HG03039 (cell line): ENCODE measurements at regions not wholly inside any gene's neighbourhood (a gene's known extent, or its start where the extent isn't known, plus 50 kb on each side); places are given as distances from the start of the nearest gene placed in this dataset.
A peak's percentile ranks its signal among the peaks of the same experiment; 100 is the strongest.

ENCODE experiments used
- ATAC-seq: cut with Tn5 transposase; IDR thresholded peaks from one replicate; pipeline ENCODE4 v1.9.1; 2021; ENCODE audit warnings: mild to moderate bottlenecking, moderate library complexity; ENCODE audit not compliant: unreplicated experiment

DNA sequence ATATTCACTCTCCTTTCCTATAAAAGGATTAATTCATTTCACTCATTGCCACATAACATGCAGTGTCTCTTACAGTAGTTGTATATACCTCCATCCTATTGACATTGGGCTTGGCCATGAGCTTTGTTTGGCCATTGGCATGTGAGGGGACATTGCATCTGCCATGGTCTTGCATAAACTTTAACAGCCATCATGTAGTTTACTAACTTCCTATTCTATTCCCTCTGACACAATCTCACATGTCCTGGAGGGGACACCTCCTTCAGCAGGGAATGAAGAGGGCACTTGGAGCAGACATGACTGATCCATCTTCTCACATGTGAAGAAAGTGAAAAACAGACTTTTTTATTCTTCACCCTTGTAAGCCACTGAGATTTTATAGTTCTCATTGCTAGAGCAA, 115.5 kb upstream of the MARCKS start:
- no peak for ATAC-seq

DNA sequence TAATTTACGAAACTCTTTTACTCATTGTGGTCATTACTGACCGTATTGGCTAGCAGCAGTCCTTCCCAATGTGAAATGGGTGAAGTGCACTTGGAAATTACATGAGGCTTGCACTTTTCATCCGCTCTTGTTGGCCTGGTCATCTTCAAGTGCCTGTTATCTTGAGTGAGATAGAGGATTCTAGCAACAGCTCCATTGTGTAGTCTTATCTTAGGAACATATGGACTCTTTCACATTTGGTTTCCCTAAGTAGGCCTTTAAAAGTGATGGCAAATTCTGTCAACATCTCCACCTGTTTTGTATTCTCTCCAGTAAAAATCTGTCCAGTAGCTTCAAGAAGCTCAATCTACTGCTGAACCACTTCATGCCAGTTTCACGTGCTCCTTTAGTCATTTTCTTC, 114.8 kb upstream of the MARCKS start:
- no peak for ATAC-seq

DNA sequence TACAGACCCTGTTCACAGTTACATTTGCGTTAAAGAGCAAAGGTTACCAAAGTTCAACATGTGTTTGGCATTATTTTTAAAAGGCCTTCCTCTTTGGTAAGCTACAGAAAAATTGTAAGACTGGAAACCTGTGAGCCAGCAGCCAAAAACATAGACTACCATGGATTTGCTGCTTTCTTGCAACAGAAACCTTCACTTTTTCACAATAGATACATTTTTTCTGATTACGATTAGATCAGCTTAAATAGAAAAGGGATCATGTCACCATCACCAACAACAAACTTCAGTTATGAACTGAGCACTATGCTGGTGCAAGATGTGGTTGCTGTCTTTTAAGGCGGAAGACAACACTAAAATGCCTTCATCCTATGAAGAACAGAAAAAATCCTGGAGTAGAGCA, 112.3 kb upstream of the MARCKS start:
- no peak for ATAC-seq

DNA sequence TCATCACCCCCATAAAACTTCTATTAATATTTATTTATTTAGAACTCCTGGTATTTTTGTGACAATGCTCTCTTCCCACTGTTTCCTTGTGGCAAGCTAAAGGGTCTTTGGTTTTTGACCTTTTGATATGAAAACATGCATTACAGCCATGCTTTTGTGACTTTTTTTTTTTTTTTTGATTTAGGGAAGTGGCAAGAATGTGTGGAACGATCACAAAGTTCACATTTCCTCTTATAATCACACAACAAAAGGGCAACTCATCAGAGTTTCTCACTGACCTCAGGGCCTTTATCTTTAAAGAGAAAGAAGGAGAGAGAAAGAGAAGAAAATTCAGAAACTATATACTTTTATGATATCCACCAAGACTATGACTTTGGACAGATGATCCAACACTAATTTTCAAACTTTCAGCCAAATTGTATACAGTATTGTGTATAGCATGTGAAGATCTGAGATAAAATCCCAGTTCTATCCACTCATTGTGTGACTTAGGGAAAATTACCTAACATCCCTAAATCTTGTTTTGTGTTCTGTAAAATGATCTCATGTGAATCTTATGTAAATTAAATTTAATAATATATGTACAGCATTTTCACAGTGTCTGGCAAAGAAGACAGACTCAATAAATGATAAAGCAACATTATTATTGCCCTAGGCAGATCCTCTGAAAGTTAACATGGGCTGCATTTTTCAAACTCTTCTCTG, 106.8 kb upstream of the MARCKS start:
- no peak for ATAC-seq

DNA sequence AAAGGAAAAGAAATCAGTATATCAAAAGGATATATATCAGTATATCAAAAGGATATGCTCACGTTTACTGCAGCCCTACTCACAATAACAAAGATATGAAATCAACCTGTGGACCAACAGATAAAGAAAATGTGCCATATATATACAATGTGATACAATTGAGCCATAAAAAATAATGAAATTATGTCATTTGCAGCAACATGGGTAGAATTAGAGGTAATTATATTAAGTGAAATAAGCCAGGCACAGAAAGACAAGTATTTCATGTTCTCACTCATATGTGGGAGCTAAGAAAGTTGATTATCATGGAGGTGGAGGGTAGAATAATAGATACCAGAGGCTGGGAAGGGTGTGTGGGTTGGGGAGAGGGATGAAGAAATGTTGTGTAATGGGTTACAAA, 102.9 kb upstream of the MARCKS start:
- no peak for ATAC-seq

DNA sequence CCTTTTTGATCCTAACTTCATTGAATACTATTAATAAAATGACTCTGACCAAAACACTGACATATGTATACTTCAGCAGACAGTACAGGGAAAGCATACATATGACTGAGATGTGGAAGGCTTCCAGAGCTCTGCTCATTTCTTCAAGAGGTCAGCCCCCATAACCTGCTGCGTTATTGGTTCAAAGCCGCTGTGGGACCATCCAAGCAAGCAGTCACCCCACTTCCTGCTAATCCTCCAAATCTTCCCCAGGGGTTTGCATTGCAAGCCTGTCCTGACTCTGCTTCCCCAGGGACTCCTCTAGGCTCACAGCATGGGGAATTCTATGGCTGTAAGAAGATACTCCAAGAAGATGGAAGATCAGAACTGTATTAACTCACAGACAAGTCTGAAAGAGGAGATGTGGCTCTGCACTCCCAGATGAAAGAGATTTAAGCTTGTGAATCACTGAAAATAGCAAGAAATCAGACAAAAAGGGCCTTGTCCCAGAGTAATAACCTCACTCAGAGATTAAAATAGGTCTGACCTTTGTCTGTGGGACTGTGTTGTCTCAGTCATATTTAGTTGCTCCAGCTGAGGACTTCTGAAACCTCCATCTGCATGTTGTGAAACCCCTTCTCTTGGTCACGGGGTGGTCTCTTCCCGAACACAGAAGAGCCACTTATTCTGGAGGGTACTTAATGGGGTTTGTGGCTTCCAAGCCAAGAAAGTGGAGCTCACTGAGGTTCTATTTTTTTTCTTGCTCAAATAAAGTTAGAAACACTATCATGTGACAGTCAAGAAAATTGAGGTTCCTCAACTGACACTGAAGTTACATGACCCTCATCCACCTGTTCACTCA, 101.5 kb upstream of the MARCKS start:
- peak; percentile 86 for ATAC-seq

DNA sequence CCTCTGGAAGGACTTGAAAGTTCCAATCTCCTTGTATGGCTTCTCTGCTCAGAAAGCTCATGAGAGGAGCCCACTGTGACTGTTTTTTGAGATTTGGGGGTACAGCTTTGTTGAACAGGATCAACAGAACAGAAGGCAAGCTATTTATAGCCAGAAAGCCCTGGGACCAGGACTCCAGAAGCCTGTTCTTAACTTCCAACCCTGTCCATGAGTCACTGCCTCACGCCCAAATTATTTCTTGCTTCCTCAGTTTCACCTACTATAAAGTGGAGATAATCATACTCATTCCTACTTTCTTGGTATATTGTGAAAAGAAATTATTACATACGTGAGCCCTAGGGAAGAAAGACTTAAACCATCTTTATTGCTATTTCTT, 100.9 kb upstream of the MARCKS start:
- ATAC-seq: no peak

DNA sequence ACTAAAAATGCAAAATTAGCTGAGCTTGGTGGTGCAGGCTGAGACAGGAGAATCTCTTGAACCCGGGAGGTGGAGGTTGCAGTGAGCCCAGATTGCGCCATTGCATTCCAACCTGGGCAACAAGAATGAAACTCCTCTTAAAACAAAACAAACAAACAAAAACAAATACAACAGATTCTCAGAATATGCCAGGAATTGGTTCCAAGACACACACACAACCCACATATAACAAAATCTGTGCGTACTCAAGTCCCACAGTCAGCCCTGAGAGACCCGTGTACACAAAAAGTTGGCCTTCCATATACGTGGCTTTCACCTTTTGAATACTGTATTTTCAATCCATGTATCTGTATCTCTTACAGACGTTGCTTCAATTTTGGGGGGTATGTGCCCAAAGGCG, 98.9 kb upstream of the MARCKS start:
- ATAC-seq: no peak

DNA sequence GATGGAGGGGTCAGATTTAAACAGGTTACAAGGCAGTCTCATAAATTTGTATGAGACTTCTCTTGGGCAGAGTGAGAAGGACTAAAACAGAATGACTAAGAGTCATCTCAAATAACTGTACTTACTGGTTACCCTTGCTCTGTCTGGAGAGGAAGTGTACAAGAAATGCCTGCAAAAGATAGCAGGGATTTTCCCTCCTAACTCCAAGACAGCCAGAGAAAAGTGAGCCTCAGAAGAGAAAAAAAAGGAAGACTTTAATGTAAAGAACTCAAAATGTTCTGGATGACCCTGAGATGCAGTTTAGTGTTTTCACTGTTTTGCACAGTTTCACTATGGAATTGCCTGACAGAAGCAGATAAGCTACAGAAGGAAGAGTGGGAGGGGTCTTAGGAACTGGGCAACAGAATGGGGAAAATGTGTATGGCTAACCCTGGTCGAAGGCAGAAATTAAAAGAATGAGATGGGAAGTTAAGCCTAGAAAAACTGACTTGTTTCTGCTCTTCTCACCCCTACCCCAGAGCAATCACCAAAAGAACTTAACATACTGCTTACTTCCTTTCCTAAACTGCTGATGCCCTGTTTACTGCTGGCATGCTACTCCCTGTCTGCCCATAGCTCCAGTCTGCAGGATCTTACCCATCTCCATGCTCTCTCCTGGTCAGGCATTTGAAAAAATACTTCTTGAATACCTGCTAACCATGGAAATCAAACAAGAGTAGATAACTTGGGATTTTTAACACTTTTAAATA, 98.1 kb upstream of the MARCKS start:
- peak; percentile 33 for ATAC-seq

DNA sequence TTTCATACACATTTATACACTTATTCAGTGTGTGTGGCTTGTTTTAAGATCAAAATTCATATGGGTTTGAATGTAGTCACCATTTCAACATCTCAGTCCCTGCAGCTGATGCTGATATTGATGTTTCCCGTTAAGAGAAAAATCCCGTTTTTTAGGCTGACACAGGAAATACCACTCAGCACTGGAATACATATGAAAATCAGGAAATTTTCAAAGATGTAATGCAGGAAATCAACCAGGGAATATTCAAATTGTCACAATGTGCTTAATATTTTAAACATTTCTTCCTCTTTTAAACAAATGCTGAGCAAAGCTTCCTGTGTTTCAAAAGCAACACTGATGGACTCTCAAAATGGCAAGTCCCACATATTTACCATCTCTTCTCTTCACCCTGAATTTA, 94.5 kb upstream of the MARCKS start:
- no peak for ATAC-seq

DNA sequence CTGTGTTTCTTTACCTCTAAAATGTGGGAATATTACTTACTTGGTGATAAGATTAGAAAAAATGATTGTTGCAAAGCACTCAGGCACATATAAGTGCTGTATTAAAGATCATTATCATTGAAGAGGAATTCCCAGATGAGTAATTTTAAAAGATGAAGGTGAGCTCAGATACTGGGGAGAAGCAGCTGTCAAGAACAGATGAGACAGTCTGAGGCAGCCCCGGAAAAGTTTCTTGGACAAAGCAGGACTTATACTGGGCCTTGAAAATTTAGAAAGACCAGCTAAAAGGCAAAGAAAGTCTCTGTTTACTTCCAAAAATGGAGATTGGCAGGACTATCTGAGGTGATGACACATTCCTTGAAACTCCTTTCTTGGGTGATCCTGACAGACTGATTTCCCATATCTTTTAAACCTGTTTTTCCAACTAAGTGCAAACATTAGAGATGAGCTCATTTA, 93.8 kb upstream of the MARCKS start:
- no peak for ATAC-seq

DNA sequence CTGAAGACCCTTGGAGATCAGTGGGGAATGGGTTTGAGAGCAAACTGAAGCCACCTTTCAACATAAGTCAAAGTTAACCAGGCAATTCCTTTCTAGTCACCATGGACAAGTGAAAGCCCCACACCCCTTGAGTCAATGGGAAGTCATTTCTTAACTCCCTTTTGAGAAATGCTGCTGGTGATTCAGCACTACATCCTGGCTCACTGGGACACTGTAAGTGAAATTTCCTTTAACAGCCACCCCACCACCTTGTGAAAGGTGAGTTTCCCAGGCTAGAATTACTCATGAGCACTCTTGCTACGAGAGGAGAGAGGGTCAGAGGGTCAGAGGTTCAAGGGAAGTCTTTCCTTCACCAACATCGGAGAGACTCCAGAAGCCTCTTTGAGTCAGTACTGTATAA, 93.3 kb upstream of the MARCKS start:
- peak; percentile 84 for ATAC-seq

DNA sequence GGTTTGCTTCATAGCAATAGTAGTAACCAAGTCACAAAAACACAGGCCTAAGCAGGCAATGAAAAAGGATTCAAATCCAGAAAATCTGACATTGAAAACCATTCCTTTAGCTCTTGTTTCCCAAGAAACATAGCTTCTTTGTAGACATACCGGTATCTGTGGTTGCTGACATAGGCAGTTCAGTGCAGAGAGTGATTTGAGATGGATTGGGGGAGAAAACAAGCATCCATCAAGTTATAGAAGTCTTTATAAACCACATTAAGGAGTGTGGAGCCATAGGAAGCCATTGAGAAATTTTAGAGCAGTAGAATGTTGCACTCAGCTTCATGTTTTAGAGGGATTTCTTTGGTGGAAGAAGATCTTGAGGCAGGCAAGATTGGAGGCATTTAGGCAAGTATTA, 91.2 kb upstream of the MARCKS start:
- no peak for ATAC-seq

DNA sequence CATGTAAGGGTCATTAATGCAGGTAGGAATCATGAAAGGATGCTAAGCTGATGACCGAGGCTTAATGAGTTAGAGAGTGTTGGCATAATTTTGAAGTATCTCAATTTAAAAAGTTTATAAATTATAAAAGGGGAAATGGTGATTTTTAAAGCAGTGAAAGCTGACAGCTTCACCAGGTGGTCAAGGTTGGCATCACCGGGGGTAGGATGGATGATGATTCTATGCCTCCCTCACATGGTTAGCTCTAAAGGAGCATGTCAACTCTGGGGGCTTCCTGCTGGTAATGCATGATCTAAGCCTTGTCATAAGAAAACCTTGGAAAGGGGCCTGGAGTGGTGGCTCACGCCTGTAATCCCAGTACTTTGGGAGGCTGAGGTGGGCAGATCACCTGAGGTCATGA, 89.2 kb upstream of the MARCKS start:
- ATAC-seq: no peak

DNA sequence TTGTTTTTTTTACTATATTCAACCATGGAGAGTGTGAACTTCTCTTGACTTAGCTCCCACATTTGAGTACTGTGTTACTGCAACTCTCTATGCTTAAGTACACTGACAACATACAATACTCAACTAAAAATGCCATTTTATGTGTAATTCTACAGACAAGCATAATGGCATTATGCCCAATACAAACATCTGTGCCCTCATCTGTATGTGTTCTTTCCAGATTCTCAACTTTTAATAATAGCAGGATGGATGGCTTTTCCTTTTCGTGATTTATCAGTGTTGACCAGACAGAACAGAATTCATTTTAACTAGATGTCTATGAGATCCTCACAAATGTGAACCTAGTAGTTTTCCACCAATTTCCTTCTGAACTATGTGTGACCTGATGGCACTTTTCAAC, 84.2 kb upstream of the MARCKS start:
- no peak for ATAC-seq

DNA sequence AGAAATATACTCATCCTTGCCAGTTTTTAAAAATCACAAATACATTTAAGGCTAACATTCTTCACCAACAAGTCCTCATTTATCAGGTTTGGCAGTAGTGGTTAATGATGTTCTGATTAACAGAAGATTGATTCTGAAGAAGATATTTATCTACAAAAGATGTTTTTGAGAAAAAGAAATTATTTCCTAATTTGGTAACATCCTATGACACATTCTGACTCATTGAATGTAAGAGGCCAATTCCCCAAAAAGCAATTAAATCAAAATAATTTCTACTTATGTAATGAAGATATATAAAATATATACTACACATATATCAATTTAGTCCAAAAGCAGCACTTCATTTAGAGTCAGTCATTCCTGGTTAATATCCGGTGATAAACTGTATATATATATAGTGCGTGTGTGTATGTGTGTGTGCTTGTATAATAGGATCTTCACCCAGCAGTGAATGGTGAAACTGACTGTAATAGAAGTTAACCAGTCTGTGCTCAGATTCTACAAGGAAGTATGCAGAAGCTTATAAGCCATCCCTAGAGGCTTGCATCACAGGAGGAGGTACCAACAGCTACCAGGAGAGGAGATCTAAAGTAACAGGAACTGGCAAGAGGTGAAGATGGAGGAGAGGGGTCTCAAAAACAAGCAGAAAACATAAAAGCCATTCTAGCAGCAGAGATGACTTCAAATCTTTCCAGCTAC, 82.9 kb upstream of the MARCKS start:
- ATAC-seq: no peak

DNA sequence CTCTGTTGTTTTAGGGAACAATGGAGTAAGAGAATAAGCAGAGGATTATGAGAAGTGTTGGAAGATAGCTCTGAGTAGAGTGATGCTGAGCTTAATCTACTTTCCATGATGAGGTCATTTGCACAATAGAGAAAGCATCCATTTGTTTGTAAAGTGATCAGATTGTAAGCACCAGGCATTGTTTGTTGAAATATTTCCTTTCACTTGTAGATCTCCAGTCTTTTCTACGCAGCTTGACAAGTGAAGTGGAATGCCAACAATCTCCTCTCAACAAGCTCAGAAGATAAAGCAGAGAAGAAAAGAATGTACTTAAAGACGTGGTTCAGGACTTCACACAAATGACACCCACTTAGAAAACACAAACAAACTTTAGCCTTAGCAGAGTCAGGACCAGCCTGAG, 80.1 kb upstream of the MARCKS start:
- no peak for ATAC-seq

DNA sequence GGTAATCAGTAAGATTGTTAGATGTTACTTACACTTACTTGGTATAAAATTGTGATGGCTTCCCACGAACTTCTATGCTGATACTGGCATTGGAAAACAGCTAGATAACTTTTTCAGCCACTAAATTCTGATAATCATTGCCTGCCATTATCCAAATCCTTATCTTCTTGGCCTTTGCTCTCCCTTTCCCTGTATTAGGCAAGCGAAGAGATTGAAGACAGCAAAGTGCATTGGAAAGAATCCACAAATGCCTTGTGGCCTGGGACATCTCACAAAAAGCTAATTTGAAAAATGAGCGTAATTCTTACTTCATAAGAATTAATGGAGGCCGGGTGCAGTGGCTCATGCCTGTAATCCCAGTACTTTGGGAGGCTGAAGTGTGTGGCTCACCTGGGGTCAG, 79.5 kb upstream of the MARCKS start:
- ATAC-seq: no peak

DNA sequence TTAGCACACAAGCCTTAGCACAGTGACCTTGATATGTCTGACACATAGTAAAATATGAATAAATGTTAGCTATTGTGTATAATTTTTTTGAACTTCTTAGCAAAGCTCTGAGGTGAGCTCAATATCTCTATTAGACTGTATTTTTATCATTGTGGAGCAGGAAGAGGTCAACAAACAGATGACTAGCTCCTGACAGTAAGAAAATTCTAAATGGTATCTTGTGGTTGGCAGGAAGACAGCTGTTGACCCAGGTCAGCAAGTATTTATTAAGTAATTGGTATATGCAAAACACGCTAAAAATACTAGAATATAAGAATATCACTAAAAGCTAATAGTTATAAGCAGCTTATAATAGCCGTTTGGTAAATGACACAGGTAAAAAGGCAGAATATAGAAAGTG, 77.5 kb upstream of the MARCKS start:
- no peak for ATAC-seq

DNA sequence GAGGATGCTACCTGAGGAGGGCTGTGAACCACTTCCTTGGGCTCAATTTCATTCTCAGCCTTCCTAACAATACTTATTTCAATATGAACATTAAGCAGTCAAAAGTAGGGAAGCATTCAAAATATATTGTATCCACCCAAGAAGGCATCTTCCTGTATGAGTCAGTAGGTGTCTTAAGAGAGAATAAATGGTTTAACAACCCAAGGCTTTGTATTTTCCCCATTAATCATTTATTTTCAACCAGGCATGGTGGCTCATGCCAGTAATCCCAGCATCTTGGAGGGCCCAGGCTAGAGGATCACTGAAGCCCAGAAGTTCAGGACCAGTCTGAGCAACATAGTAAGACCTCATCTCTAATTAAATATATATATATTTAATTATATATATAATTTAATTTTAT, 74.5 kb upstream of the MARCKS start:
- no peak for ATAC-seq

DNA sequence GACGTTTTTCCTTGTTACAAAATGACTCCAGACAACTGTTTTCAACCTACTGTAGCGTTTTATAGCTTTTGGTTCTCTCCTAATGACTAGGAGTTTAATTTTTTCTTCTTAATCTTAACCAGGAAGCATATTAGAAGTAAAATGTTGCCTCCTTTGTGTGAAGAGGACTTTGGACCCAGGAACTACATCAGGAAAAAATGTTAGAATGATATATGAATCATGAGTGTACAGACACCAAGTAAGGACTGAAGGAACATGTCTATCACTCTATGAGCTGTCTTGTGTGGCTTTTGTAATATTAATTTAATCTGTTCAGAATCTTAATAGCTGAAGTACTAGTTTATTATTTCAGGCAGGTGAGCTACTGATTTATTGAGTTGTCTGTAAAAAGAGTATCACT, 71.0 kb upstream of the MARCKS start:
- no peak for ATAC-seq
